DND-41 (cell line): ENCODE measurements at regions not wholly inside any gene's neighbourhood (a gene's known extent, or its start where the extent isn't known, plus 50 kb on each side); places are given as distances from the start of the nearest gene placed in this dataset.

ENCODE experiments used
- CTCF ChIP-seq: IDR thresholded peaks from 2 replicates; pipeline ENCODE4 v1.5.1; 2012; ENCODE audit warnings: borderline replicate concordance, low read length, moderate library complexity, mild to moderate bottlenecking; ENCODE audit not compliant: poor library complexity, severe bottlenecking; ENCODE audit errors: extremely low read depth
- EZH2 ChIP-seq: IDR thresholded peaks from 3 replicates; pipeline ENCODE4 v1.6.1; 2012; ENCODE audit warnings: borderline replicate concordance, low read depth, mild to moderate bottlenecking, moderate library complexity, low read length, inconsistent platforms; ENCODE audit not compliant: severe bottlenecking

DNA sequence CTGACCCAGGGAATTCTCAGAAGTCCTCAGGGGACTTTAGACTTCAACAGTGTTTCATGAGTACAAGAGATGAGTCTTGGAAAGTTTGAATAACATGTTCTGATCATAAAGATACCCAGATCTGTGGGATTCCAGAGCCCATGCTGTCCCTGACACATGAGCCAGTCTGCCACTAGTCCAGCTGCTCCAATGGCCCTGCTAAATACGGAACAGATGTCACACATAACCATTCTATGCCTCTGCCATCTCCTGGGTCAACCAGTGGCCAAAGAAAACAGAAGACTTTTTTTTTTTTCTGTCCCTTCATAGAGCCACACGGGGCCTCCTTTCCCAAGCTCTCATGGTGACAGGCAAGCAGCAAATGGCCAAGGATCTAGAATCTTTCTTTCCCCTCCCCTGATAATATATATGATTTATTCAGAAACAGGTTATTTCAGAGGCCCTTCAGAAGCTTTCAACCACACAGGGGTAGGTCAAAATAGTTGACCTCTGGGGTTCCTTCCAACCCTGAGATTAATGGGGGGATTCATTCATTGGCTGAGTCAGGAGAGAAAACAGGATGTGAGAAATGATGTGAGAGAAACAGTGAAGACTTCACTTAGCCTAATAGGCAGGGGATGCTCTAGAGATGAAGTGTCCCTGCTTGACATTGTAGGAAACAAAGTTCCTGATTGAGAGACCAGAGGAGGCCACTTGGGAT is 367.7 kb downstream of the CDK5RAP2 start:
- TF ChIP-seq CTCF: no peak
- no peak for TF ChIP-seq EZH2
